Kidney epithelial cell (primary cell): ENCODE measurements at regions not wholly inside any gene's neighbourhood (a gene's known extent, or its start where the extent isn't known, plus 50 kb on each side); places are given as distances from the start of the nearest gene placed in this dataset.

Experiments used
- DNase-seq: peaks from one replicate; pipeline ENCODE4 v3.0.0-alpha.2; 2010; ENCODE audit warnings: low read depth
- H3K27me3 ChIP-seq: 2 replicates; pipeline ENCODE4 v1.6.0; 2011; ENCODE audit warnings: low read length; ENCODE audit not compliant: control insufficient read depth, insufficient read depth
- H3K36me3 ChIP-seq: 2 replicates; pipeline ENCODE4 v1.5.1; 2011; ENCODE audit warnings: low read length; ENCODE audit not compliant: control insufficient read depth, insufficient read depth
- H3K4me3 ChIP-seq: 2 replicates; pipeline ENCODE4 v1.5.1; 2011; ENCODE audit warnings: low read depth, mild to moderate bottlenecking, control low read depth, low read length
- CTCF ChIP-seq: IDR thresholded peaks from 2 replicates; pipeline ENCODE4 v1.5.1; 2011; ENCODE audit warnings: mild to moderate bottlenecking, moderate library complexity, low read length, control low read depth, inconsistent platforms; ENCODE audit not compliant: insufficient read depth, poor library complexity, severe bottlenecking

- H3K27me3 ChIP-seq: no peaks in the 10 kb centered on the region
- H3K4me3 ChIP-seq: no peak overlapping the region
- H3K36me3 ChIP-seq: no peaks in the 10 kb centered on the region
- no peak for TF ChIP-seq CTCF
- no peak for DNase-seq
These were observed 96.8 kb downstream of the TMEM26 start for GRCh38 chr10:61356354-61356753.

- H3K27me3 ChIP-seq: no peaks in the 10 kb centered on the region
- DNase-seq: no peak
- no peaks in the 10 kb centered on the region for H3K36me3 ChIP-seq
- H3K4me3 ChIP-seq: no peak overlapping the region
- TF ChIP-seq CTCF: no peak
These were observed 98.0 kb downstream of the TMEM26 start for GRCh38 chr10:61355211-61355610.

- TF ChIP-seq CTCF: no peak
- DNase-seq: no peak
- H3K4me3 ChIP-seq: no peak overlapping the region
- H3K36me3 ChIP-seq: no peaks in the 10 kb centered on the region
- no peaks in the 10 kb centered on the region for H3K27me3 ChIP-seq
These were observed 98.7 kb downstream of the TMEM26 start for GRCh38 chr10:61354401-61354975.

GRCh38 chr10:61350794-61351193 lies 102.4 kb downstream of the TMEM26 start:
- Histone ChIP-seq H3K36me3 (no peaks in the 10 kb centered on the region), H3K4me3 (no peak overlapping the region), H3K27me3 (no peaks in the 10 kb centered on the region)
- DNase-seq: no peak
- TF ChIP-seq CTCF: no peak

GRCh38 chr10:61350068-61350467 lies 103.1 kb downstream of the TMEM26 start:
- no peak for DNase-seq
- Histone ChIP-seq H3K4me3 (no peak overlapping the region), H3K27me3 (no peaks in the 10 kb centered on the region), H3K36me3 (no peaks in the 10 kb centered on the region)
- TF ChIP-seq CTCF: no peak

- no peaks in the 10 kb centered on the region for H3K36me3 ChIP-seq
- no peak overlapping the region for H3K4me3 ChIP-seq
- DNase-seq: no peak
- H3K27me3 ChIP-seq: no peaks in the 10 kb centered on the region
- no peak for TF ChIP-seq CTCF
These were observed 106.3 kb downstream of the TMEM26 start for GRCh38 chr10:61346796-61347413.
